Stomach smooth muscle (tissue), 2 donors: ENCODE measurements at regions not wholly inside any gene's neighbourhood (a gene's known extent, or its start where the extent isn't known, plus 50 kb on each side); places are given as distances from the start of the nearest gene placed in this dataset.
"Not testable (repeated sequence)": the region's sequence is repeated elsewhere in the genome, so short reads cannot be mapped to it uniquely, and the experiment has no call there.

Source experiments
- H3K27ac ChIP-seq: one replicate; pipeline ENCODE4 v1.7.0; 2013; ENCODE audit warnings: mild to moderate bottlenecking, low read length, inconsistent platforms
- H3K27me3 ChIP-seq, 2 donors: one replicate each; pipeline ENCODE4 v1.7.0; 2013; ENCODE audit warnings: low read length in 2 of 2; ENCODE audit not compliant: insufficient read depth in 2 of 2, control insufficient read depth in 1 of 2
- H3K36me3 ChIP-seq, 2 donors: one replicate each; pipeline ENCODE4 v1.7.0; 2013; ENCODE audit warnings: low read length in 2 of 2; ENCODE audit not compliant: control insufficient read depth in 2 of 2, insufficient read depth in 2 of 2
- H3K4me1 ChIP-seq: one replicate; pipeline ENCODE4 v1.7.0; 2013; ENCODE audit warnings: low read length; ENCODE audit not compliant: control insufficient read depth, insufficient read depth
- H3K4me3 ChIP-seq, 2 donors: one replicate each; pipeline ENCODE4 v1.7.0; 2013; ENCODE audit warnings: low read length in 2 of 2
- H3K9ac ChIP-seq, 2 donors: one replicate each; pipeline ENCODE4 v1.7.0; 2013; ENCODE audit warnings: low read length in 2 of 2, mild to moderate bottlenecking in 1 of 2
- H3K9me3 ChIP-seq, 2 donors: one replicate each; pipeline ENCODE4 v1.7.0; 2013; ENCODE audit warnings: low read length in 2 of 2; ENCODE audit not compliant: control insufficient read depth in 2 of 2
- donor health status: healthy.
- donor health status: Pancreatic carcinoma.

GRCh38 chr14:97155814-97156213, 358.6 kb downstream of the VRK1 start:
- peaks cover 0 to 16% of the 10 kb centered on the region in 2 donors for H3K9me3 ChIP-seq
- no peak overlapping the region for H3K4me3 ChIP-seq
- H3K4me1 ChIP-seq, result no peaks in the 10 kb centered on the region
- no peaks in the 10 kb centered on the region for H3K36me3 ChIP-seq
- H3K27me3 ChIP-seq, result peaks cover 0 to 2% of the 10 kb centered on the region in 2 donors
- no peak overlapping the region for H3K27ac ChIP-seq
- H3K9ac ChIP-seq, result no peak overlapping the region

DNA sequence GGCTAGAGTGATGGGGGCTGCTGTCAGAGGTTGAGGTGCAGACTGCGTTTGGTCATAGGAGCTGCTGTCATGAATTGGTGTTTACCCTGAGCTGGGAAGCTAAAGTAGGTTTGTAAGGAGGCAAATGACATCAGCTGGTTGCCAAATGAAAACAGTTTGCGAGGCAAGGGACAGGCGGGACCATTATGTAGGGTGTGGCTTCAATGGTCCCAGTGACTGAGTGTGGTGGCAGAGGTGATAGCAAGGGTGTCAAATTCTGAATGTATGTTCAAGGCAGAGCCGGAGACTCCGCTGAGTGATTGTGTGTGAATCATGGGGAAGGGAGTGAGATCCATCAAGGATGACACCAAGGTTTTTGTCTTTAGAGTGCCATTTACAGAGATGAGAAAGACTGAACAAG, 359.5 kb downstream of the VRK1 start:
- H3K4me1 ChIP-seq, result no peaks in the 10 kb centered on the region
- H3K27ac ChIP-seq, result no peak overlapping the region
- H3K36me3 ChIP-seq, result no peaks in the 10 kb centered on the region
- peaks cover 1 to 16% of the 10 kb centered on the region in 2 donors for H3K9me3 ChIP-seq
- no peak overlapping the region for H3K9ac ChIP-seq
- H3K27me3 ChIP-seq, result peaks cover 0 to 2% of the 10 kb centered on the region in 2 donors
- H3K4me3 ChIP-seq, result no peak overlapping the region

GRCh38 chr14:97158102-97158501, 360.9 kb downstream of the VRK1 start:
- H3K4me3 ChIP-seq, result no peak overlapping the region
- H3K9ac ChIP-seq, result no peak overlapping the region
- peaks cover 11 to 16% of the 10 kb centered on the region in 2 donors for H3K9me3 ChIP-seq
- H3K36me3 ChIP-seq, result no peaks in the 10 kb centered on the region
- no peaks in the 10 kb centered on the region for H3K4me1 ChIP-seq
- peaks cover 0 to 2% of the 10 kb centered on the region in 2 donors for H3K27me3 ChIP-seq
- H3K27ac ChIP-seq, result no peak overlapping the region

DNA sequence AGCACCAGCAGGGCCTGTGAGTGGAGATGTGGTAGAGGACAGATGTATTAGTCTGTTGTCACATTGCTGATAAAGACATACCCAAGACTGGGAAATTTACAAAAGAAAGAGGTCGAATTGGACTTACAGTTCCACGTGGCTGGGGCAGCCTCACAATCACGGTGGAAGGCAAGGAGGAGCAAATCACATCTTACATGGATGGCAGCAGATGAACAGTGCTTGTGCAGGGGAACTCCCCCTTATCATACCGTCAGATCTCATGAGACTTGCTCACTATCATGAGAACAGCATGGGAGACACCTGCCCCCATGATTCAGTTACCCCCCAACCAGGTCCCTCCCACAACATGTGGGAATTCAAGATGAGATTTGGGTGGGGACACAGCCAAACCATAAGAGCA, 361.9 kb downstream of the VRK1 start:
- Histone ChIP-seq H3K4me3 (no peak overlapping the region), H3K4me1 (no peaks in the 10 kb centered on the region), H3K27ac (no peak overlapping the region), H3K27me3 (peaks cover 0 to 2% of the 10 kb centered on the region in 2 donors), H3K9me3 (peaks cover 11 to 16% of the 10 kb centered on the region in 2 donors), H3K9ac (no peak overlapping the region), H3K36me3 (no peaks in the 10 kb centered on the region)

DNA sequence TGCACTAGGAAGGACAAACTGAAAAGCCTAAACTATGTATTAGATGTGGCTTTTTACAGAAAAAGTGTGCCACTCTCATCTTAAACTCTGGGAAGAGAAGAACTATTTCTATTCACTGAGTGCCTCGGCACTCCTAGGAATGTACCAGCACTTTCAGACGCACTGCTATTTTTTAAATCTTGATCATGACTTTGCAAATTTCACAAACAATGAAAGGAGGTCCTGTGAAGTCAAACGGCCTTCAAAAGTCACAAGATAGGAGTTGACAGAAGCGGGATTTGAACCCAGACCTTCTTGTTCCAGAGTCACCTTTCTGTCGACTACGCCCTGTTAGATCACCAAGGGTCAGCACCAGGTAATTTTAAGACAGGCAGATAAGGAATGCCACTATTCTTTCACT, 365.4 kb downstream of the VRK1 start:
- Histone ChIP-seq H3K27me3 (no peaks in the 10 kb centered on the region), H3K4me3 (no peak overlapping the region), H3K27ac (no peak overlapping the region), H3K9ac (no peak overlapping the region), H3K36me3 (no peaks in the 10 kb centered on the region), H3K4me1 (no peaks in the 10 kb centered on the region), H3K9me3 (peaks cover 11 to 16% of the 10 kb centered on the region in 2 donors)

GRCh38 chr14:97164021-97164420, 366.8 kb downstream of the VRK1 start:
- no peak overlapping the region for H3K4me3 ChIP-seq
- H3K27ac ChIP-seq, result no peak overlapping the region
- H3K27me3 ChIP-seq, result peaks cover 0 to 2% of the 10 kb centered on the region in 2 donors
- H3K36me3 ChIP-seq, result no peaks in the 10 kb centered on the region
- no peak overlapping the region for H3K9ac ChIP-seq
- peaks cover 11 to 15% of the 10 kb centered on the region in 2 donors for H3K9me3 ChIP-seq
- no peaks in the 10 kb centered on the region for H3K4me1 ChIP-seq

GRCh38 chr14:97166497-97166896, 369.3 kb downstream of the VRK1 start:
- Histone ChIP-seq H3K9ac (no peak overlapping the region), H3K4me1 (no peaks in the 10 kb centered on the region), H3K4me3 (no peak overlapping the region), H3K9me3 (peaks cover 0 to 13% of the 10 kb centered on the region in 2 donors), H3K36me3 (no peaks in the 10 kb centered on the region), H3K27me3 (peaks cover 0 to 5% of the 10 kb centered on the region in 2 donors), H3K27ac (no peak overlapping the region)

DNA sequence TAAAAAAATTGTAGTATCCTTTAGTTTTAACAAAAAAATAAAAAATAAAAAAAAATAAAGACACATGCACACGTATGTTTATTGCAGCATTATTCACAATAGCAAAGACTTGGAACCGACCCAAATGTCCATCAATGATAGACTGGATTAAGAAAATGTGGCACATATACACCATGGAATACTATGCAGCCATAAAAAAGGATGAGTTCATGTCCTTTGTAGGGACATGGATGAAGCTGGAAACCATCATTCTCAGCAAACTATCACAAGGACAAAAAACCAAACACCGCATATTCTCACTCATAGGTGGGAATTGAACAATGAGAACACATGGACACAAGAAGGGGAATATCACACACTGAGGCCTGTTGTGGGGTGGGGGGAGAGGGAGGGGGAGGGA, 370.4 kb downstream of the VRK1 start:
- H3K9ac ChIP-seq, H3K4me3 ChIP-seq, H3K36me3 ChIP-seq, H3K4me1 ChIP-seq, H3K27ac ChIP-seq, H3K27me3 ChIP-seq, H3K9me3 ChIP-seq: not testable (repeated sequence)

DNA sequence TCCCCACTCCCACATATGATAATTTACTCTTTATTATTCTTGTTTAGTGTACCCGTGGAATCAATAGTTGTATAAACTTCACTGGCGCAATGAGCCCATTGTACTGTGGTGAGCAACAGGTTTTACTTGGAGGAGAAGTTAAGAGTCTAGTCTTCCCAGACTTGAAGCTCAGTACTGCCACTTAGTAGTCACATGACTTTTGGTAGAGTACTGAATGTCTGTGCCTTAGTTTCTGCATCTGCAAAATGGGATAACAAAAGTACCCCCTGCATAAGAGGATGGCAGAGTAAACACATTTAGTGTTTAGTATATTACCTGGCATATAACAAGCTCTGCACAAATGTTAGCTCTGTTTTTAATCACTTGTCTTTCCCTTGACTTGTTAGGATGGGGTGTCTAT, 375.5 kb downstream of the VRK1 start:
- no peaks in the 10 kb centered on the region for H3K4me1 ChIP-seq
- H3K36me3 ChIP-seq, result no peaks in the 10 kb centered on the region
- no peak overlapping the region for H3K4me3 ChIP-seq
- H3K9me3 ChIP-seq, result peaks cover 0 to 6% of the 10 kb centered on the region in 2 donors
- peaks cover 0 to 7% of the 10 kb centered on the region in 2 donors for H3K27me3 ChIP-seq
- H3K9ac ChIP-seq, result no peak overlapping the region
- no peak overlapping the region for H3K27ac ChIP-seq

DNA sequence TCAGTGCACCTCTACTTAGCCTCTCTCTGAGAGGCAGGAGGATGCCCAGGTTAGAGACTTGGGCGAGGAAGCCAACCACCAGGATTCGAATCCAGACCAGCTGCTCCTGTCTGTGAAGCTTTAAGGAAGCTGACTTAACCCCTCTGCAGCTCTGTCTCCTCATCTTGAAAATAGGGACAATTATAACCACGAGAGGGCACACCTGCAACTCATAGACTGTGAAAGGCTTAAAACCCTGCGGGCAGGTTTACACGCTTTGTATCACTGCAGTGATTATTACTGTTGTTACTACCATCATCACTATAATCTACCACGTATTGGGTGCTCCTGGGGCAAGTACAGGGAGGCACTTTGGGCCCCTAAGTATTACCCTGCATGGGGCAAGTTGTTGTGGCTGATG, 379.8 kb downstream of the VRK1 start:
- no peak overlapping the region for H3K4me3 ChIP-seq
- H3K27me3 ChIP-seq, result peaks cover 0 to 3% of the 10 kb centered on the region in 2 donors
- no peak overlapping the region for H3K9ac ChIP-seq
- peaks cover 0 to 2% of the 10 kb centered on the region in 2 donors for H3K9me3 ChIP-seq
- H3K36me3 ChIP-seq, result no peaks in the 10 kb centered on the region
- no peaks in the 10 kb centered on the region for H3K4me1 ChIP-seq
- H3K27ac ChIP-seq, result no peak overlapping the region

- H3K4me3 ChIP-seq, result no peak overlapping the region
- H3K9ac ChIP-seq, result no peak overlapping the region
- no peaks in the 10 kb centered on the region for H3K36me3 ChIP-seq
- H3K9me3 ChIP-seq, result no peaks in the 10 kb centered on the region
- H3K27me3 ChIP-seq, result peaks cover 0 to 3% of the 10 kb centered on the region in 2 donors
- H3K27ac ChIP-seq, result no peak overlapping the region
- no peaks in the 10 kb centered on the region for H3K4me1 ChIP-seq
Measured at GRCh38 chr14:97177635-97178034, 380.5 kb downstream of the VRK1 start.
